H1 (cell line): ENCODE measurements at regions not wholly inside any gene's neighbourhood (a gene's known extent, or its start where the extent isn't known, plus 50 kb on each side); places are given as distances from the start of the nearest gene placed in this dataset.

Source experiments
- CTCF ChIA-PET: fragments of 300-600 bp; sonication (Branson Sonifier 250); formaldehyde crosslinking; loops from one replicate; lab custom pipeline; 2021; ENCODE audit not compliant: partially characterized antibody; lab: Charles Lee
- POLR2A ChIA-PET: fragments of 300-600 bp; sonication (Branson Sonifier 250); formaldehyde crosslinking; loops from one replicate; lab custom pipeline; 2021; ENCODE audit warnings: inconsistent platforms; ENCODE audit not compliant: partially characterized antibody; lab: Charles Lee
- DNase-seq, 2 experiments: peaks; one replicate each; pipeline versions ENCODE4 v3.0.0 to v3.0.0-alpha.2; 2010 to 2022; ENCODE audit warnings: low spot score in 2 of 2, low read depth in 1 of 2, mixed read lengths in 1 of 2
- FAIRE-seq: peaks from 2 replicates; lab custom pipeline; 2011; peaks lifted over from hg19 to GRCh38; lab: Jason Lieb, UNC
- H2AFZ ChIP-seq: 2 replicates; pipeline ENCODE4 v1.8.1; 2012; ENCODE audit warnings: low read length, inconsistent platforms
- H2AK5ac ChIP-seq: 2 replicates; pipeline ENCODE4 v1.6.1; 2013; ENCODE audit warnings: low read depth, low read length
- H2BK120ac ChIP-seq: replicated peaks from 2 replicates; pipeline ENCODE3; 2013; ENCODE audit warnings: low read depth, low read length, inconsistent platforms
- H2BK12ac ChIP-seq: 2 replicates; pipeline ENCODE4 v1.6.1; 2013; ENCODE audit warnings: low read depth, low read length
- H2BK15ac ChIP-seq: 2 replicates; pipeline ENCODE4 v1.6.1; 2013; ENCODE audit warnings: low read length
- H2BK20ac ChIP-seq: 2 replicates; pipeline ENCODE4 v1.6.1; 2013; ENCODE audit warnings: low read length
- H2BK5ac ChIP-seq: 2 replicates; pipeline ENCODE4 v1.6.1; 2013; ENCODE audit warnings: low read depth, low read length
- H3K14ac ChIP-seq: 2 replicates; pipeline ENCODE4 v1.6.1; 2013; ENCODE audit warnings: inconsistent platforms; ENCODE audit not compliant: insufficient read length
- H3K18ac ChIP-seq: 2 replicates; pipeline ENCODE4 v1.6.1; 2013; ENCODE audit warnings: low read length; ENCODE audit errors: extremely low read depth
- H3K23ac ChIP-seq: 2 replicates; pipeline ENCODE4 v1.6.1; 2013; ENCODE audit warnings: inconsistent platforms; ENCODE audit not compliant: insufficient read length
- H3K23me2 ChIP-seq: 2 replicates; pipeline ENCODE4 v1.6.1; 2013; ENCODE audit warnings: low read depth, low read length
- H3K27ac ChIP-seq: 2 replicates; pipeline ENCODE4 v1.6.1; 2011; ENCODE audit warnings: low read depth, low read length, inconsistent platforms
- H3K27me3 ChIP-seq, 4 experiments: replicated peaks in 1 of 4; 1 replicate in 1 of 4; 2 replicates in 3 of 4; pipeline versions ENCODE4 v1.6.1 to v1.8.1; 2011 to 2013; ENCODE audit warnings: low read length in 3 of 4, mild to moderate bottlenecking in 3 of 4, inconsistent platforms in 2 of 4, mixed read lengths in 2 of 4, moderate library complexity in 1 of 4; ENCODE audit not compliant: control insufficient read depth in 3 of 4, insufficient read depth in 3 of 4; ENCODE audit errors: extremely low read depth in 1 of 4
- H3K36me3 ChIP-seq, 4 experiments: 2 replicates each; pipeline versions ENCODE4 v1.6.1 to v1.8.1; 2011 to 2013; ENCODE audit warnings: mild to moderate bottlenecking in 4 of 4, low read length in 3 of 4, moderate library complexity in 2 of 4, control low read depth in 1 of 4, inconsistent platforms in 1 of 4; ENCODE audit not compliant: insufficient read depth in 4 of 4, control insufficient read depth in 2 of 4
- H3K4ac ChIP-seq: replicated peaks from 2 replicates; pipeline ENCODE3; 2013; ENCODE audit warnings: low read length, low read depth, mixed read lengths, inconsistent platforms; ENCODE audit not compliant: insufficient read length
- H3K4me1 ChIP-seq, 4 experiments: replicated peaks in 1 of 4; 1 replicate in 1 of 4; 2 replicates in 3 of 4; pipeline versions ENCODE4 v1.6.1 to v1.8.1; 2011 to 2013; ENCODE audit warnings: low read length in 3 of 4, inconsistent platforms in 2 of 4, mixed read lengths in 1 of 4; ENCODE audit not compliant: insufficient read depth in 4 of 4, control insufficient read depth in 3 of 4
- H3K4me2 ChIP-seq, 2 experiments: 2 replicates each; pipeline versions ENCODE4 v1.6.1 to v1.8.1; 2011 to 2013; ENCODE audit warnings: low read depth in 2 of 2, low read length in 2 of 2, control low read depth in 1 of 2, inconsistent platforms in 1 of 2, mild to moderate bottlenecking in 1 of 2; ENCODE audit not compliant: insufficient read depth in 1 of 2
- H3K4me3 ChIP-seq, 4 experiments: fragments of 200-600, 300-600 bp in 1 of 4; sonication (generic), shearing (Covaris generic), sonication (Bioruptor Twin) in 1 of 4; 2 replicates each; pipeline versions ENCODE4 v1.5.1 to v1.8.1; 2011 to 2016; ENCODE audit warnings: low read length in 4 of 4, low read depth in 3 of 4, control low read depth in 2 of 4, inconsistent platforms in 2 of 4, mild to moderate bottlenecking in 2 of 4, mixed read lengths in 1 of 4, moderate library complexity in 1 of 4; ENCODE audit not compliant: insufficient read depth in 2 of 4; ENCODE audit errors: extremely low read depth in 1 of 4
- H3K56ac ChIP-seq: replicated peaks from 2 replicates; pipeline ENCODE3; 2013; ENCODE audit warnings: low read depth, mild to moderate bottlenecking, mixed read lengths, low read length, inconsistent platforms; ENCODE audit not compliant: insufficient read length
- H3K79me1 ChIP-seq: 2 replicates; pipeline ENCODE4 v1.6.1; 2013; ENCODE audit warnings: low read depth, low read length, control low read depth
- H3K79me2 ChIP-seq, 2 experiments: 2 replicates each; pipeline versions ENCODE4 v1.6.1 to v1.8.1; 2012 to 2013; ENCODE audit warnings: low read length in 2 of 2, mild to moderate bottlenecking in 2 of 2, inconsistent platforms in 1 of 2; ENCODE audit not compliant: insufficient read depth in 2 of 2, control insufficient read depth in 1 of 2
- H3K9ac ChIP-seq, 4 experiments: replicated peaks in 1 of 4; 1 replicate in 1 of 4; 2 replicates in 3 of 4; pipeline versions ENCODE4 v1.6.1 to v1.8.1; 2011 to 2013; ENCODE audit warnings: low read depth in 3 of 4, low read length in 3 of 4, control low read depth in 2 of 4, mild to moderate bottlenecking in 2 of 4, moderate library complexity in 2 of 4, inconsistent platforms in 1 of 4; ENCODE audit errors: extremely low read depth in 1 of 4
- H3K9me3 ChIP-seq, 2 experiments: 2 replicates each; pipeline versions ENCODE4 v1.6.1 to v1.8.1; 2012 to 2013; ENCODE audit warnings: mild to moderate bottlenecking in 2 of 2, moderate library complexity in 2 of 2, control low read depth in 1 of 2, inconsistent platforms in 1 of 2, low read depth in 1 of 2, low read length in 1 of 2, mixed read lengths in 1 of 2; ENCODE audit not compliant: insufficient read depth in 2 of 2
- H4K20me1 ChIP-seq, 2 experiments: replicated peaks in 1 of 2; 2 replicates each; pipeline versions ENCODE3 to v1.8.1; 2011 to 2013; ENCODE audit warnings: inconsistent platforms in 2 of 2, low read length in 2 of 2, mild to moderate bottlenecking in 1 of 2; ENCODE audit not compliant: insufficient read depth in 2 of 2, control insufficient read depth in 1 of 2
- H4K5ac ChIP-seq: 2 replicates; pipeline ENCODE4 v1.6.1; 2013; ENCODE audit warnings: low read length, low read depth, mixed read lengths, inconsistent platforms; ENCODE audit not compliant: insufficient read length
- H4K8ac ChIP-seq: 2 replicates; pipeline ENCODE4 v1.8.0; 2013; ENCODE audit warnings: mild to moderate bottlenecking, moderate library complexity, low read length, inconsistent platforms; ENCODE audit not compliant: insufficient read depth; ENCODE audit errors: extremely low read depth
- H4K91ac ChIP-seq: replicated peaks from 2 replicates; pipeline ENCODE3; 2013; ENCODE audit warnings: low read length, mixed read lengths, inconsistent platforms; ENCODE audit not compliant: insufficient read length
- ATF3 ChIP-seq: IDR thresholded peaks from 2 replicates; pipeline ENCODE4 v1.6.1; 2011; ENCODE audit warnings: low read depth, mild to moderate bottlenecking, low read length; ENCODE audit not compliant: insufficient read depth
- CTBP2 ChIP-seq: IDR thresholded peaks from 2 replicates; pipeline ENCODE4 v1.7.0; 2011; ENCODE audit warnings: borderline replicate concordance, mild to moderate bottlenecking, moderate library complexity, mixed read lengths, low read length; ENCODE audit not compliant: insufficient read depth, insufficient read length
- JUND ChIP-seq: IDR thresholded peaks from 2 replicates; pipeline ENCODE4 v1.6.1; 2011; ENCODE audit warnings: mild to moderate bottlenecking, improper control_type of control experiment, low read length
- NANOG ChIP-seq: IDR thresholded peaks from 2 replicates; pipeline ENCODE4 v1.6.1; 2011; ENCODE audit warnings: low read length, low read depth, mild to moderate bottlenecking, inconsistent platforms; ENCODE audit not compliant: insufficient read depth, poor library complexity, severe bottlenecking
- WGBS, 2 experiments: shearing (Covaris generic) in 1 of 2; methylation state at CpG; one replicate each; pipeline versions ENCODE4 v1.1.6 to v1.1.7; 2013 to 2015; ENCODE audit warnings: low lambda C conversion rate in 2 of 2, mixed read lengths in 2 of 2, inconsistent platforms in 1 of 2, low coverage in 1 of 2, missing lambda C conversion rate in 1 of 2; ENCODE audit not compliant: insufficient replicate concordance in 2 of 2, insufficient coverage in 1 of 2, insufficient read length in 1 of 2; ENCODE audit errors: extremely low coverage in 1 of 2, missing lambda C conversion rate in 1 of 2; 5-methylcytosine and 5-hydroxymethylcytosine counted together

DNA sequence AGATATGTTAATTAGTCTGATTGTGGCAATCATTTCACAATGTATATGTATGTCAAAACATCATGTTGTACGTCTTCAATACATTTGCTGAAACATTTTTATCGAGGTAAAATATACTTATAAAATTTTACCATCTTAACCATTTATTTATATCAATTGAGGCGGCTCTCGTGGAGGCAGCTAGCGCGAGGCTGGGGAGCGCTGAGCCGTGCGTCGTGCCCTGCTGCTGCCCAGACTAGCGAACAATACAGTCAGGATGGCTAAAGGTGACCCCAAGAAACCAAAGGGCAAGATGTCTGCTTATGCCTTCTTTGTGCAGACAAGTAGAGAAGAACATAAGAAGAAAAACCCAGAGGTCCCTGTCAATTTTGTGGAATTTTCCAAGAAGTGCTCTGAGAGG is 202.5 kb upstream of the PBX1 start (continued):
- TF ChIP-seq CTBP2 = no peak

DNA sequence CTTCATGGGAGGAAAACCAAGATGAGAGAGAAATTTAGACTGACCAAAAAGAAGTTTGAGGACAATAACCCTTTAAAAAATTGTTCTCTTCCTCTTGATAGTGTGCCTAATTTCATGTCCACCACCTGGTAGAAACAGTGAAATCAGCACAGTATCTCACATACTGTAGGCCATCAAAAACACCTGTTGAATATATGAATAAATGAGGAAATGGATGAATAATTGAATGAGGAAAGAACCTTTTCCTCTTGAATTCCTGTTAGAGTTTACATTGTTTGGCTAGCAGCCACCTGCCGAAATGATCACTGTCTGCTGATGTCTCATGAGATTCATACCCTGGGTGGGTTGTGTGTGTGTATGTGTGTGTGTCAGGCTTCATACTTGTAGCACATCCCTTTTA is 198.7 kb upstream of the PBX1 start:
- H3K23me2 ChIP-seq = no peaks in the 10 kb centered on the region
- no peak overlapping the region for H4K5ac ChIP-seq
- CTCF ChIA-PET = interaction anchor here (0.7 kb wide), 1 partner anchor 74 kb away, joined by 3 read pairs; no protein-coding TSS in a partner anchor
- H3K9ac ChIP-seq = no peak overlapping the region
- no peak overlapping the region for H4K8ac ChIP-seq
- no peak overlapping the region for H2BK5ac ChIP-seq
- H2AFZ ChIP-seq = no peak overlapping the region
- H2AK5ac ChIP-seq = no peak overlapping the region
- WGBS, 2 experiments = 92% methylated on average over 1 of the region's 1 CpG; no CpG with 5 or more reads in 1 of the 2 experiments
- no peak for TF ChIP-seq ATF3
- no peak for TF ChIP-seq NANOG
- no peak for TF ChIP-seq JUND
- H3K18ac ChIP-seq = no peak overlapping the region
- H3K27ac ChIP-seq = no peak overlapping the region
- no peak overlapping the region for H2BK20ac ChIP-seq
- no peaks in the 10 kb centered on the region for H3K27me3 ChIP-seq
- no peaks in the 10 kb centered on the region for H4K20me1 ChIP-seq
- no peaks in the 10 kb centered on the region for H3K79me1 ChIP-seq
- FAIRE-seq (no peak), DNase-seq (no peak)
- H3K14ac ChIP-seq = no peak overlapping the region
- POLR2A ChIA-PET = no interaction called here
- H3K23ac ChIP-seq = no peak overlapping the region
- H3K4me1 ChIP-seq = no peaks in the 10 kb centered on the region
- H3K9me3 ChIP-seq = no peaks in the 10 kb centered on the region
- H2BK120ac ChIP-seq = no peak overlapping the region
- H3K4me2 ChIP-seq = no peak overlapping the region
- H3K79me2 ChIP-seq = no peaks in the 10 kb centered on the region
- H2BK15ac ChIP-seq = no peak overlapping the region
- H3K4me3 ChIP-seq = no peak overlapping the region
- no peak overlapping the region for H2BK12ac ChIP-seq
- H3K56ac ChIP-seq = no peak overlapping the region
- no peak overlapping the region for H3K4ac ChIP-seq
- no peaks in the 10 kb centered on the region for H3K36me3 ChIP-seq
- H4K91ac ChIP-seq = no peak overlapping the region
